Keratinocyte (primary cell): ENCODE measurements at regions not wholly inside any gene's neighbourhood (a gene's known extent, or its start where the extent isn't known, plus 50 kb on each side); places are given as distances from the start of the nearest gene placed in this dataset.

Experiments used
- EZH2 ChIP-seq: IDR thresholded peaks from one replicate; pipeline ENCODE4 v1.6.1; 2012; ENCODE audit warnings: inconsistent platforms, mild to moderate bottlenecking, low read length, moderate library complexity
- TF ChIP-seq, protein P1 (sequence below), 3 experiments: IDR thresholded peaks in 1 of 3; conservative IDR thresholded peaks in 1 of 3; optimal IDR thresholded peaks in 1 of 3; 2 replicates in 2 of 3; 3 replicates in 1 of 3; pipeline versions ENCODE3 to v1.5.1; 2011; ENCODE audit warnings: low read length in 3 of 3, mild to moderate bottlenecking in 3 of 3, moderate library complexity in 2 of 3, control low read depth in 1 of 3, inconsistent platforms in 1 of 3; ENCODE audit not compliant: insufficient read depth in 2 of 3; ENCODE audit errors: extremely low read depth in 1 of 3

GRCh38 chr3:107117922-107118536 lies 259.2 kb upstream of the CCDC54 start:
- TF ChIP-seq, protein P1, sequence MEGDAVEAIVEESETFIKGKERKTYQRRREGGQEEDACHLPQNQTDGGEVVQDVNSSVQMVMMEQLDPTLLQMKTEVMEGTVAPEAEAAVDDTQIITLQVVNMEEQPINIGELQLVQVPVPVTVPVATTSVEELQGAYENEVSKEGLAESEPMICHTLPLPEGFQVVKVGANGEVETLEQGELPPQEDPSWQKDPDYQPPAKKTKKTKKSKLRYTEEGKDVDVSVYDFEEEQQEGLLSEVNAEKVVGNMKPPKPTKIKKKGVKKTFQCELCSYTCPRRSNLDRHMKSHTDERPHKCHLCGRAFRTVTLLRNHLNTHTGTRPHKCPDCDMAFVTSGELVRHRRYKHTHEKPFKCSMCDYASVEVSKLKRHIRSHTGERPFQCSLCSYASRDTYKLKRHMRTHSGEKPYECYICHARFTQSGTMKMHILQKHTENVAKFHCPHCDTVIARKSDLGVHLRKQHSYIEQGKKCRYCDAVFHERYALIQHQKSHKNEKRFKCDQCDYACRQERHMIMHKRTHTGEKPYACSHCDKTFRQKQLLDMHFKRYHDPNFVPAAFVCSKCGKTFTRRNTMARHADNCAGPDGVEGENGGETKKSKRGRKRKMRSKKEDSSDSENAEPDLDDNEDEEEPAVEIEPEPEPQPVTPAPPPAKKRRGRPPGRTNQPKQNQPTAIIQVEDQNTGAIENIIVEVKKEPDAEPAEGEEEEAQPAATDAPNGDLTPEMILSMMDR (optimal IDR thresholded peaks at IDR 0.05 in 1 of 3, IDR thresholded peaks at IDR 0.05 in 1 of 3, conservative IDR thresholded peaks at IDR 0.05 in 1 of 3; ENCODE audit: extremely low read depth in 1 of 3, insufficient read depth in 2 of 3, low read length in 3 of 3), result peak; percentile 40 to 62 (median 41)
- TF ChIP-seq EZH2, result no peak
